GM12872 (cell line): ENCODE measurements at regions not wholly inside any gene's neighbourhood (a gene's known extent, or its start where the extent isn't known, plus 50 kb on each side); places are given as distances from the start of the nearest gene placed in this dataset.

Source experiments
- TF ChIP-seq, protein P1 (sequence below): IDR thresholded peaks from 3 replicates; pipeline ENCODE4 v1.5.1; 2011; ENCODE audit warnings: low read depth, mild to moderate bottlenecking, low read length, moderate library complexity; ENCODE audit not compliant: insufficient read depth

DNA sequence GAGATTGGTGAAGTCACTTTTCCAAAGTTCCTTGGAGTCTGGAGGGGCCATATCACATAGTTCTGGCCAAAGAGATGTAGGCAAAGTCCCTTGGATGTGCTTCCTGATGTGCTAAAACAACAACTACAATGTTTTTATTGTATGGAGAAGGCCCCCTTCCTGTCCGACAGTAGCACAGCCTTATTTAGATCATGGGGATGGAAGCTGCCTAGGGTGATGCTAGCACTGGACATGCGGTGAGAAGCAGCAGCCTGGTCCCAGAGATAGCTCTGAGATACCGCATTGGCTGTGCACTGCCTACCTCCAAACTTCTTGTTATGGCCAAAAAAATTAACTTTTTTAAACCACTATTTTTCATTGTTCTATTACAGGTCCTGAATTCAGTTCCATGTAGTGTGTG is 137.6 kb downstream of the AQP9 start:
- TF ChIP-seq, protein P1, sequence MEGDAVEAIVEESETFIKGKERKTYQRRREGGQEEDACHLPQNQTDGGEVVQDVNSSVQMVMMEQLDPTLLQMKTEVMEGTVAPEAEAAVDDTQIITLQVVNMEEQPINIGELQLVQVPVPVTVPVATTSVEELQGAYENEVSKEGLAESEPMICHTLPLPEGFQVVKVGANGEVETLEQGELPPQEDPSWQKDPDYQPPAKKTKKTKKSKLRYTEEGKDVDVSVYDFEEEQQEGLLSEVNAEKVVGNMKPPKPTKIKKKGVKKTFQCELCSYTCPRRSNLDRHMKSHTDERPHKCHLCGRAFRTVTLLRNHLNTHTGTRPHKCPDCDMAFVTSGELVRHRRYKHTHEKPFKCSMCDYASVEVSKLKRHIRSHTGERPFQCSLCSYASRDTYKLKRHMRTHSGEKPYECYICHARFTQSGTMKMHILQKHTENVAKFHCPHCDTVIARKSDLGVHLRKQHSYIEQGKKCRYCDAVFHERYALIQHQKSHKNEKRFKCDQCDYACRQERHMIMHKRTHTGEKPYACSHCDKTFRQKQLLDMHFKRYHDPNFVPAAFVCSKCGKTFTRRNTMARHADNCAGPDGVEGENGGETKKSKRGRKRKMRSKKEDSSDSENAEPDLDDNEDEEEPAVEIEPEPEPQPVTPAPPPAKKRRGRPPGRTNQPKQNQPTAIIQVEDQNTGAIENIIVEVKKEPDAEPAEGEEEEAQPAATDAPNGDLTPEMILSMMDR, result no peak

DNA sequence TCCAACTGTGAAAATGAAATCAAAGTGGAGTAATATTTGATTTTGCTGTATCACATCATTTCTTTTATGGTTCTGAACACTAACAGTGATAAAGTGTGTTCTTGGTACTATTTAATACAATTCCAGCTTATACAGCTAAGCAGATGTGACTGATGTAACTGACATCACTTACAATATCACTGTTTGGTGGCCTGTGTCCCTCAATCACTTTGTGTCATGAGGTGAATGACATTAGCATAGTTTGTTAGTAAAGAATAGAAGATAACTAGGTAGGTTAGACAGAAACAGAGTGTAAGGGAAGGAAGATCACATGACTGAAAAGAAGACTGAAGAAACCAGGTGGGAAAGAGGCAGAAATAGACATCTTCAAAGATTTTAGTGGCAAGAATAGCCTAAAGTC is 138.7 kb downstream of the AQP9 start:
- TF ChIP-seq, protein P1, result no peak

DNA sequence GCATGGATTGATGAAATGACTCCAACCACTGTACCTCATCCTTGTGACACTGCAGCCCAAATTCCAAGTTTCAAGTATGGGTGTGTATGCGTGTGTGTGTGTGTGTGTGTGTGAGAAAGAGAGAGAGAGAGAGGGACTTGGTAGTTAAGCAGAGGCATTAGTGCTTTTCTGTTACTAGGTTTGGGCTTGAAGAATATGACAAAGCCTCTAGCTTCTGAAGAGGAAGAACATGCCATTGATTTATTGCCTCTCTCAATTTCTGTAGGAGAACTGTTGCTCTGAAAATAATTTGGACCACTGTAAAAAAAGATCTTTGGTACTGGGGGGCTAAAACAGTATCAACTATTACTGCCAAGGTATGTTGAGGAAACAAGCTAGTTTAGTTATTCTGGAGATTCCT is 139.2 kb downstream of the AQP9 start:
- TF ChIP-seq, protein P1, result no peak

DNA sequence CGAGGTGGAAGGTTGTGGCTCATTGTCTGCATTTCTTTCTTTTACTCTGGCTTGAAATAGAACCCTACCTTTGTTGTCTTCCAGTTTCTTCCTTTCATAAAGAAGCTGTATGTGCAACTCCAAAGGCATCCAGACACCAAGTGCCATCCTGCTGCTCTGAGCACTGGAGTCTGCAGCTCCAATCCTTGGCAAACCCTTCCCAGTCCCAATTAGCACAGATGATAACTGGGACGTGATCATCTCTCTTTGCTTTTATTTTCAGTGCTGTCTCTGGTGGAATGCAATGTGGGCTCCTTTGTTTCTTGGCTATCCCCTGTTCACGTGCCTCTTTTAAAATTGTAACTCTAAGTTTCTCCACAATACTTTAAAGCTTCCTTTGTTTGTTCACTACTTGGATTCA is 140.9 kb downstream of the AQP9 start:
- TF ChIP-seq, protein P1, result no peak

DNA sequence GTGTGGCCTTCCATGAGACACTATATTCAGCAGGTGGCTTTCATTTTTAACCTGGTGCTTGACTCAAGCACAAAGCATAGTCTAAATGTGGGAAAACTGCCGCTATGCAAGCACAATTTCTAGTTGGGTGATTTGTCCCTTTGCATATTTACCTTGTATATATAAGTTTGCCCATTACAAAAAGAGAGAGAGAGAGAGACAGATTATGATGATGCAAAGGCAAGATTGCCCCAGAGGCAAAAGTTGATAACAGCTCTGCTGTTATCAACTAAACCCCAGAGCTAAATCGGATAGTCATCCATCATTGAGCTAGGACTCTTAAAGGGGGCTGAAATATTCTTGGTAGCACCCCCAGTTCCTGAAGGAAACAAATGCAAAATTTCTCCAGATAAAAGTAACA is 141.5 kb downstream of the AQP9 start:
- TF ChIP-seq, protein P1, result no peak

DNA sequence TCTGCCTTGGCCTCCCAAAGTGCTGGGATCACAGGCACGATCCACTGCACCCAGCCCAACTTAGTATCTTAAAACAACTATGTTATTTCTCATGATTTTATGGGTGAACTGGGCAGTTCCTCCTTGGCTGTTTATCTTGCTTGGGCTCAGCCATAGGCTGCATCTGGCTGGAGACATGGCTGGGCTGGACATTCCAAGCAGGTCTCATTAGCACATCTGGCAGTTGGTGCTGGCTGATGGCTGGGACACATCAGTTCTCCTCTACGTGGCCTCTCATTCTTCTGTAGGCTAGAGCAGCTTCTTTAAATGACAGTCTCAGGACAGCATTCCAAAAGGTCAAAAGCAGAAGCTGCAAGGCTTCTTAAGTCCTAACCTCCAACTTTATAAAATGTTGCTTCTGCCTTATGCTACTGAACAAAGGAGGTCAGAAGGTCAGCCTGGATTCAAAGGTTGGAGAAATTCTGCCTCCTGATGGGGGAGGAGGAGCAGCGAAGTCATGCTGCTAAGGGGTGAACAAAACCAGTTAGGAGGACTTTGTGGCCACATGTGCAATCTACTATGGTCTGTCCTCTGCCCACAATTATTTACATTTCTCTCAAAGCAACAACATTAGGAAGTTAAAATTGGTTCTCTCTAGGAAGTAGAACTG is 144.0 kb downstream of the AQP9 start:
- TF ChIP-seq, protein P1, result no peak

DNA sequence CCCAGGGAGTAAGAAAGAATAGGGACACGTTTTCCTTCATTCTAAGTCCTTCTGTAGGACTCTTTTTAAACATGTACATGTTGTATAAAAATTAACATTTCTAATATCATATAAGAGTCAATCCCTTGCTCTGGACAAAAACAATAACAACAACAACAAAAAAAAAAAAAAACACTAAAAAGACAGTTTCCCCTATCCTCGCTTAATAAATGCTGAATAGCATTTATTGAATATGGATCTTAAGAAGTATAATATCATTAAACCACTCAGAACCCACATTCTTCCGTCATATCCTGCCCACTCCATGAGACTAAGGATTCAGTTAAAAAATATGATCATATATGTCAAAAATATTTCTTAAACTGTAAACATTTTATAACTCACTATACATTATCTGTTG is 145.1 kb downstream of the AQP9 start:
- TF ChIP-seq, protein P1, result no peak
